T-helper 2 cell (primary cell): ENCODE measurements at regions not wholly inside any gene's neighbourhood (a gene's known extent, or its start where the extent isn't known, plus 50 kb on each side); places are given as distances from the start of the nearest gene placed in this dataset.

Experiments used
- DNase-seq, 5 experiments: peaks; one replicate each; pipeline versions ENCODE4 v3.0.0 to v3.0.0-alpha.2; 2012 to 2022

DNA sequence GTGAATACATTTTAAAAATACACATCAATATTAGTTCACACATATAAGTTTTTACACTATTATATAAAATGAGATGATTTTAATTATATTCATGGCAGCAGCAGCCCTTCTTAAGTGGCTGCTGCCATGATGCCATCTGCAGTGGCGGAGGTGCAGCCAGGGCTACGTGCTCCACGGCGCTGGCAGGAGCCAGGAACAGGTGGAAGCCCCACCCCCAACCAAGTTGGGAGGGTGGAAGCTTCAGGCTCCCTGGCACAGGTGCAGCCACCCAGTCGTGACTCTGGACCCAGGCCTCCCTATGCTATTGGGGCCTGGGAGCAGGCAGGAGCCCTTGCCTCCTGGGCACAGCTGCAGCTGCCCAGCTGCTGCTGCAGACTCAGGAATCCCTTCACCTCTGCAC is 646.9 kb upstream of the PCDH9 start:
- no peak for DNase-seq

DNA sequence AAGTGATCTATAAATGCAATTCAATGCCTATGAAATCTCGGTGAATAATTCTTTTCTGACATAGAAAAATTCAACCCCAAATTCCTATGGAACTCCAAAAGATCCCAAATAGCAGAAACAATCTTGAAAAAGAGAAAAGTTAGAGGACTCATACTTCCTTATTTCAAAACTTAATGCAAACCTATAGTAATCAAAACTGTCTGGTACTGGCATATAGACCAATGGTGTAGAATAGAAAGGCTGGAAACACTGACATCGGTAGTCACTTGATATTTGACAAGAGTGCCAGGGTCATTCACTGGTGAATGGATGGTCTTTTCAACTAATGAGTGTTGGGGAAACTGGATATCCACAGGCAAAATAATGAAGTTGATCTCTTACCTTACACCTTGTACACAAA is 637.1 kb upstream of the PCDH9 start:
- DNase-seq, result no peak

DNA sequence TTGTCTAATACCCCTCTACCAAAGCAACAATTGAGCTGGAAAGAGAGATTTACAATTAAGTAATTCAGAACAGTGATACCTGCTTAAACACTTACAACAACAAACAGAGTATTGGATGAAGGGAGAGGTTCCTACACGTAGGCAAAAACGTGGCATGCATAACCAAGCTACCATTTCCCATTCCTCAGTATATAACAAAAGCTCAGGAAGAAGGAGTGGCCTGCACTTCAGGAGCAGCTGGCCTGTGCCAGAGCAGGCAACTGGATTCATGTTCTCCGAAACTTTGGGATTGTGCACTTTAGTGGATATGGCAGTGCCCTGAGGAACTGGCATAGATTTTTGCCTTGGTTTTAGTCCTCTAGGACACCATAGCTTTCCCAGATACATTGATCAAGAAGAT is 630.2 kb upstream of the PCDH9 start:
- DNase-seq, result no peak

DNA sequence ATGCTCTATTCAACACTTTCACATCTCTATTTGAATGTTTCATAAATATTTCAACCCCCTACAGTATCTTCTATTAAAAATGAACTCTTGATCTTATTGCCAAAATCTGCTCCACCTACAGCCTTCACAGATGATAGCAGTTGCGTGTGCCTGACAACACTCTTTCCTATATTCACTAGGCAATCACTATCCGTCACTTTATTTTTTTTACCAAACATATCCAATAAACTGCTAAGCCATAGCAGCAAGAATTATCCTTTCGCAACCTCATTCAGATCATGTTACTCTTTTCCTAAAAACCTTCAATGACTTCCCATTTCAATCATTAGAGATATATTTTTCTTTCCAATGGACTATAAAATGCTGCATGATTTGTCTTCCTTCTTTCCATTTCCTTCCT is 629.8 kb upstream of the PCDH9 start:
- DNase-seq, result no peak

DNA sequence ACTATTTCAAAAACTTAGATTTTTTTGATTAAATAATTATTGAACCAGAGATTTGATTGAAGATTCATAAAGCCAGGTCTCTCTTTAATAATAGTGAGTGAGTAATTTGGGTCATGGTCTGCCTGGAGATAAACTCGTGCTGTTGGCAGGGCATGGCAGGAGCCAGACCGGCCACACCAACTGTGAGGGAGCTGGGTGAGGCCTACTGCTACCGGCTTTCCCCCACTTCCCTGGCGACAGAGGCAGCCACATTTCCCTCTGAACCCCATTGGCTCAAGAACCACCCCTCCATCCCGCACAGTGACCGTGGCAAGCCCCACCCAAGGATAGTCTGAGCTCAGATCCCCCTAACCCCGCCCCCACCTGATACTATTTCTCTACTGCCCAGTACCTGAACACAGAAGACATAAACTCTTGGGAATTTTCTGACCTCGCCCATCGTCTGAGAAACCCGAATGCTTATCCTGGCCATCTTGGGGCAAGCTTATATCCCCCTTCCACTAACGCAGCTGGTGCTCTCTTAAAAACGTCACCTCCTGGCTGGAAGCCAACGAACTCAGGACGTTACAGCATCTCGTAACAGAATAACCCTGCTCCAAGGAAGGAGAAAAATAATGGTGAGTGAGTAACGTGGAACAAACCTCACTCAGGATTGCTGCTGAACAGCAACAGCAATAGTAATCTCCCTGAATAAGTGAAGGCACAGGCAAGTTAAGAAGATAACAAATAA is 627.6 kb upstream of the PCDH9 start:
- no peak for DNase-seq

DNA sequence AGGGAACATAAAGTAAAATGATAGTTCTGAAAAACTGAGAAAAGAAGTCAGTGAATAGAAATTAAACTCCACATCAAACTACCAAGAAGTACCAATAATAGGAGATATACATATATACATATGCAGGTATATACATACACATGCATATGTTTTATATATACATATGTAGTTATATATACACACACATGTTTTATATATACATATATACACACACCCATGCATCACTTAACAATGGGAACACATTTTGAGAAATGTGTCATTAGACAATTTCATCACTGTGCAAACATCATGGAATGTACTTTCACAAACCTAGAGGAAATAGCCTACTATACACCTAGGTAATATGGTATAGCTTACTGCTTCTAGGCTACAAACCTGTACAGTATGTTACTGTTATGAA is 626.8 kb upstream of the PCDH9 start:
- no peak for DNase-seq

DNA sequence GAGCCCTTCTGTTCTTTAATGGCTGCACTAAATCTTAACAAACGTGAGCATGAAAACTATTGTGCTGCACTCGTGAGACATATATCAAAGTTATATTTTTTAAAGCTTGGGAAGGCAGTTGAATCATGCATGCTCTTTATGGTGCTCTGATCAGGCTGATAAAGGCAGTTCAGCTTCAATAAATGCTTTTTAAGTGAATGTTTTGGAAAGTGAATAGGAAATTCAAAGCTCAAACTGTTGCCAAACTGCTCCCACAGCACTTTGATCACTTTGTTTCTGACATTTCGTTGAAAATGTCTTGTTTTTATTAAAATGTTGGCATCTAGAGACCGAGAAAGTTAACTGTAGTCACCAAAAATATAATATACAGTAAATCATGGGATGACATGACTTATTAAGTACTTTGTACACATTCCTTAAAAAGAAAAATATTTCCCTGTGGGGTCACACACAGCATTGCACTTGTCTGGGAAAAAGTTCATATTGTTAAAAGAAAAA is 625.7 kb upstream of the PCDH9 start:
- no peak for DNase-seq

DNA sequence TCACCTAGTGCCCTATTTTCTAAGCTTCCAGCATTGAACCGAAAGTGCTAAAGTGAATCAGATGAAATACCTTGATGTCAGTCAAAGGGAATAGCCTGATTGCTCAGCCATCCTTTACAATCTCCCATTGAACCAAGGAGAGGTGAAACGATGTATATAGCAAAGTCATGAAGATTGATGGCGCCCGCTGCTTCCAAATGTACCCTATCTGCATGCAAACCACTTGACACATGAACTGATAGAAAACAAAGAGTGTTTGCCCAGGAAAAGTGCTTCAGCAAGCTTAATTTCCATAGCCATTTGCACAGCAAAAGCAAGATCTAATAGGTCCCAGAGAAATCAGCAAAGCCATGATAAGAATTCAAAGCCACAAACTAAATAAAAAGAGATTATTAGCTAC is 624.9 kb upstream of the PCDH9 start:
- DNase-seq, result no peak

DNA sequence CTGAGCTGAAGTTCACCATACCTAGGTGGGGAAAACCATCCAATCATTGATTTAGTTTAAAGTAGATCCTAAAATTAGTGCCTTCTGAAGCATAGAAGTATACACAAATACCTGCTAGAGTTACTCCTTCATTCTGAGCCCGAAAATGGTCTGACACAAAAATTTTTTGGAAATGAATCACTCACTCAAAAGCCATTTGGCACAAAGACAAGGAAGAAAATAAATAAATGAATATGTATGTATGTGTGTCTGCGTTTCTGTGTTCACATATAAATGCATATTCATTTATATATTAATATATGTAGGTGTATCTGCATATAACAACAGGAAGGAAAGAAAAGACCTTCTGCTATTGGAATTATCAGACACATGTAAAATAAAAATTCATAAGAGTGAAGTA is 614.4 kb upstream of the PCDH9 start:
- no peak for DNase-seq

DNA sequence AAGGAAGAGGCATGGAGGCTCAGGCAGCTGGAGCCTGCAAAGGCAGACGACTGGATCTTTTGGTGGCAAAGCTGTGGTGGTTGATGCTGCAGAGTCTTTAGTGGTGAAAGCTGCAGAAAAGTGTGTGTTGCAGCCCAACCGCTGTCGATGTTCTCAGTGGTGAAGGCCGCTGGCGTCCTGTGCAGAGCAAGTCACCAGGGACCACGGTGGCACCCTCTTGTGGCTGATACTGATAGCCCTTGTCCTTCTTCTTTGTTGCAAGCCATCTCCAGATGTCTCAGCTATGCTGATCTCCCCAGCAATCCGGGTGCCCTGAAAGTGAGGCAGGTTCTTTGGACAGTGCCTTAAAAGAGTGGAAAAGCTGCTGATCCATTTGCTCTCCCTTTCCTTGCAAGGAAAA is 610.9 kb upstream of the PCDH9 start:
- no peak for DNase-seq

DNA sequence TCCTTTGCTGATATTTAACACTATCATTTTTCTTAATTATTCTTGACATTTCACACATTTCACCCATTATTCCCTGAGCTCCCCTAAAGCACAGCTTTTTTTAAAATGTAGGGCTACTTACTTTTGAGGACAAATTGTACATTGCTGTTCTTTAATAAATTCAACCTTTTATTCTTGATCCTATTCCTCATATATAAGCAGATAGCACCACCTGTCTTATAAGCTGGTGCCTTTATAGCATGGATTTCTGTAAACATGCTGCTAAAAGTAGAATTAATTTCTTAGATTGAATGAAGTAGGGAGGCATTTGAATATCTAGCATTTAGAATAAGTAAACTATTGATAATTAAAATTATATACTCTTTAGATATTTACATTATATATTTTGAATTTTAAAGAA is 603.4 kb upstream of the PCDH9 start:
- DNase-seq, result no peak

DNA sequence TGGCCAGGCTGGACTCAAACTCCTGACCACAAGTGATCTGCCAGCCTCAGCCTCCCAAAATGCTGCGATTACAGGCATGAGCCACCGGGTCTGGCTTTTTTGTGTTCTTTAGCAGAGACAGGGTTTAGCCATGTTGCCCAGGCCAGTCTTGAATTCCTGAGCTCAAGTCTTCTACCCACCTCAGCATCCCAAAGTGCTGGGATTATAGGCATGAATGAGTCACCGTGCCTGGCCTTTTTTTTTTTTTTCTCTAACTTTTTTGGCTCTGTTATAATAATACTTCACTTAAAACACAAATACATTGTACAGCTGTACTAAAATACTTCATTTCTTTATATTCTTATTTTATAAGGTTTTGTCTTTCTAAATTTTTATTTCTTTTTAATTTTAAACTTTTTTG is 599.5 kb upstream of the PCDH9 start:
- DNase-seq, result no peak

DNA sequence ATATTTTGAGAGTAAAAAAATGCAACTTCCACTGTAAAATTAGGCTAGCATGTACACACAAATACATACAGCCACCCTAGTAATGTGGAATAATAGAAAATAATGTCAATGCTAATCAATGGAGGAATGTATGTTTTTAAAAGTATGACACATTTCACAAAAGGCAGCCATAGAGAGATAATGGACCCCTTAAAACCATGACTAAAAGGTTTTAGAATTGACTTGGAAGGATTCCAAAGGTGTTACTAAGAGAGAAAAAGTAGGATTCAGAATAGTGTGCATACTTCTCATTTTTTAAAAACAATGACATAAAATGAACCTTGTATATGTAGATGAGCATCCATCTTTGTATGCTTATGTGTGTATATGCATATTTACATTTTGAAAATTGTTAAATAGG is 597.9 kb upstream of the PCDH9 start:
- DNase-seq, result no peak

DNA sequence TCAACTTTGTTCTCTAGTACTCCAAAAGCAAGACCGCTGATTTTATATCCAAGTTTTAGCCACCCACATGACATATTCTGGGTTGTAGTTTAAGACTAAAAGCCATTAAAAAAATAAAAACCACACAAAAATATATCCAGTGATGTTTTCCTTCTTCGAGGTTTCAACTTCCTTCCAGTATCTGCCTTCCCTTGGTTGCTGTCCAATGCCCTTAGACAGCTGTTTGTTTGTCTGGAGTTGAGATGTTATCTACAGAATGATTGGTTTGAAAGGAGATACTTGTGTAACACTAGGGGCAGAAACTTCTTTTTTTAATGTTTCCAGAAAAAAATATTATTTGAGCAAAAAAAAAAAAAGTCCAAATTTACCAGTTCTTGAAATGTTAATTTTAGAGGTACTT is 591.5 kb upstream of the PCDH9 start:
- DNase-seq, result no peak

DNA sequence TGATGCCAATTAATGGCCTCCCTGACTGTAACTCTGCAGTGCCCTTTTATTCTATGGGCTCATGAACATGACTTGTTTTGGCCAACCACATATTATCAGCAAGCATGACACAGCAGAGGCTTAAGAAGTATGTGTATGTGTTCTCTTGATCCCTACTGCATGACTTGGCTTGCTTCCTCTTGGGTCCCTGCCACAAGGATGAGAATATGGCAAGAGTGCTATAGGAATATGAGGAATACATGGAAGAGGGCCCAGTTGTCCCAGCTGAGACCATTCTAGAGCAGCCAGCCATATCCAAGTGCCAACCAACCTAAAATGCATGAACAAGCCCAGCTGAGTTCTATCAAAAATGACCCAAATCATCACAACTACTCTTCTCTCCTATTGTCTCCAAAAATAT is 576.7 kb upstream of the PCDH9 start:
- no peak for DNase-seq

DNA sequence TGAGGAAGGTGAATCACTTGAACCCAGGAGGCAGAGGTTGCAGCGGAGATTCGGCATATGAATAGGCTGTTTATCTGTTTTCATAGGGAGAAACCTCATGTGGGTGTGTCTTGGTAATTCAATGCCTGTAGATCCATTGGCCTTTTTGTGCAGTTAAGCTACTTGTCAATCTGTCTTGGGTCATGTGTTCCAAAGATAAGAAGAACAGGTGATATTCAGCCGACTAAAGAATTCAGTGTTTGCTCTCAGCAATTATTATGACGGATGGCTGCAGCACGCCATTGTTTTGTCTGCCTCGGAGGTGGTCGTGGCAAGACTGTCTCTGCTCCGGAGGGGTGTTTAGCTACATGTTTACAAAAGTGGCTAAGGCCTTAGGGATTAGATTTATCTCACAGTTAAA is 573.0 kb upstream of the PCDH9 start:
- no peak for DNase-seq

DNA sequence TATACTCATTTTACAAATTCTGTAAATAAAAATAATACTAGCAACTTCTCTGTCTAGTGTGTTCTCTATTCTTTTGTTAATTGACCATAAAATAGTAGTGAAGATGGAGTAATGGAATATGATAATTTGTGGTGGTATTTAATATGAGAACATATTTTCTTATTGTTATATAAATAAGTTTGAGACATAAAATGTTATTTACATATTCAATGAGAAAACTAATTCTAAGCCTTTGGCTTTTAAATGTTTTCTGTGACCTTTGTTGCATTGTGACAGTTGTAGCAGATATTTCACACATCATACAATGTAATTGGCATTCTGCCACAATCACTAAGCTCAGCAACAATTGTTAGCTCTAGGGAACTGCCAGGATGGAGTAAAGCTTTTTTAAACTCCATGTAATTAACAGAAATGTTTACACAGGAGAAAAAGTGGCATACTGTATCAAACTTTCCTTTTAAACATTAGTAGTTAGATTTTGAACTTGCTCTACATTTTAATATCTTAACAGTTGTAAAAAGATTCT is 562.1 kb upstream of the PCDH9 start:
- no peak for DNase-seq

DNA sequence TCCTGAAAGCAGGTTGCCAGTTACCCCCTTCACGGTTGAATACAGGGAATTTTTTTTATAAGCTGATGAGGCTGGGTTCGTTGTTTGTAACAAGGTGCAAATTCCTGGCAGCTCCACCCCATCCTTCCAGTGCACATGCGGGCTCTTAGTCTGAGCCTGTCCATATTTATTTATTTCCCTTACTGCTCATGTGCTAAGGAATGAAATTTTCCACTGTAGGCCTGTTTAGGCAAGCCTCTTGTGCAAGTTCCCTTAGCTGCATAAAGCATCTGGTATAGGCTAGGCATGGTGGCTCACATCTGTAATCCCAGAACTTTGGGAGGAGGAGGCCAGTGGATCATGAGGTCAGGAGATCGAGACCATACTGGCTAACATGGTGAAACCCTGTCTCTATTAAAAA is 560.9 kb upstream of the PCDH9 start:
- DNase-seq, result no peak

DNA sequence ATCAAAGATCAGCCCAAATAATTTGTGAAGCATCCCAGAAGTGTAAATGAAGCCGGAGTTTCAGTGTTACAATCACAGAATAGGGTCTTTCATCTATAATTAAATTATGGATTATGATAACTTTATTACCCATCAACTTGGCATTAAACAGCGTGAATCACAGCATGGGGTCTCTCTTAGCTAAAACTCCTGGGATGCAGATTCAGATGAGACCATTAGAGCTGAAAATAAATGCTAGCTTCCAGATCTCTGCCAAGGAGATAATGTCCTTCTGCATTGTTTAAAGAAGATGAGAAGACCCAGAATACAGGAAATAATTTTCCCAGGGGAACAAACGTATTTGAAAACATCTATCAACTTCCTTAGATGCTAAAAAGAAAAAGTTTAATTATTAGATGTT is 546.0 kb upstream of the PCDH9 start:
- no peak for DNase-seq

DNA sequence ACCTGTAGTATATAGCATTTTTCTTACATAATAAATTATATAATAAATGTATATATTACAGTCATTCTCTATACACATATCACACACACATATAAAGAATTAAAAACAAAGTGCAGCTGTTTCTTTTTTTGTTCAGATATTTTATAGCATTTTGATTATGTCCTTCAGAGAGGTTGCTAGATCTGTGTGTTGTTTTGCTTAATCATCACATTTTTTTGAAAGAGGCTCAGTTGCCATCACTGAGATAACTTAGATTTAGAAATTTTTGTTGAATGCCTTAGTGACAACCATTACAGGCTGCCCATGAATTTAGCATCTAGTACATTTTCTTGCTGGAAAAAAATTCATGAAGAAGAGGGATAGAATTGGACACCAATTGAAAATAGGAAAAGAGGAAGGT is 545.2 kb upstream of the PCDH9 start:
- DNase-seq, result no peak

DNA sequence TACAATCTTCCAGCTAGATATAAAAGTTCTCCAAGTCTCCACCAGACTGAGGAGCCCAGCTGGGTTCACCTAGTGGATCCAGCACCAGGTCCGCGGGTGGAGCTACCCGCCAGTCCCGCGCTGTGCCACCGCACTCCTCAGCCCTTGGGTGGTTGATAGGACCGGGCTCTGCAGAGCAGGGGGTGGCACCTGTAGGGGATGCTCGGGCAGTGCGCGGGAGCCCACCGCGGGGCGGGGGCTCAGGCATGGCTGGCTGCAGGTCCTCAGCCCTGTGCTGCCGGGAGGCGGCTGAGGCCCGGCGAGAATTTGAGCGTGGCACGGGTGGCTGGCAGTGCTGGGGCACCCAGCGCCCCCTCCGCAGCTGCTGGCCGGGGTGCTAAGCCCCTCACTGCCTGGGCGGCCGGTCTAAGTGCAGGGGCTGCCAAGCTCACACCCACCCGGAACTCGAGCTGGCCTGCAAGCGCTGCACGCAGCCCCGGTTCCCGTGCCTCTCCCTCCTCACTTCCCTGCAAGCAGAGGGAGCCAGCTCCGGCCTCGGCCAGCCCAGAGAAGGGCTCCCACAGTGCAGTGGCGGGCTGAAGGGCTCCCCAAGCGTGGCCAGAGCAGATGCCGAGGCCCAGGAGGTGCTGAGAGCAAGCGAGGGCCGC is 542.8 kb upstream of the PCDH9 start:
- no peak for DNase-seq

DNA sequence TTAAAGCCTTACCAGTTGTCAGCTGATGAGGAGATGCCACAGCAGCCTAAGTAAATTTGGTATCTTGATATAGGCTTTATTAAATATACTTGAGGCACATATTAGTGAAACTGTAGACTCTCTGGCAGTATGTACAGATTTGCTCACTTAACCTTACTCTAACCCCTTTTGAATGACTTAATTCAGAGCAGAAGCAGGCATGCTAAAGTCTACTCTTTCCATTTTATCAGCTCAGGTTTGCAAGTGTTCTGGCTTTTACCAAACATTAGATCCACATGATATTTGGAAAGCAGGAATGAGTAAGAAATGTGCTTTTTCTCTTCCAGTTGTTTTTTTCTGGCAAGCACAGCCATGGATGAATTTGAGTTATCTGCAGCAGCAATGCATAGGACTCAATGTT is 541.0 kb upstream of the PCDH9 start:
- DNase-seq, result no peak

DNA sequence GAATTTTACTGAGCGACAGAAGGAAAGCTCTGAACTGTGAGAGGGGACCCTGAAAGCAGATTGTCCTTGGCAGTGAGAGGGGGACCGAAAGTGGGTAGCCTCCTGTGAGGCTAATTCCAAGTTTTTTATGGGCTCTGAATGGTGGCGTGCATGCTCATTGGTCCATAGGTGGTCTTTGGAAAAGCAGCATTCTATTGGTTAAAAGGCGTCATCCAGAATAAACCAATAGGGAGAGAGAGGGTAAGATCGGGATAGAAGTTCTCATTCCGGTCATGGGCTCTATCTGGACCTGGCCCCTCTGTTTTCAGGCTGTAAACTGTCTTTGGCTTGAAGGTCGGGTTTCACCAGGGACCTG is 539.8 kb upstream of the PCDH9 start:
- no peak for DNase-seq

DNA sequence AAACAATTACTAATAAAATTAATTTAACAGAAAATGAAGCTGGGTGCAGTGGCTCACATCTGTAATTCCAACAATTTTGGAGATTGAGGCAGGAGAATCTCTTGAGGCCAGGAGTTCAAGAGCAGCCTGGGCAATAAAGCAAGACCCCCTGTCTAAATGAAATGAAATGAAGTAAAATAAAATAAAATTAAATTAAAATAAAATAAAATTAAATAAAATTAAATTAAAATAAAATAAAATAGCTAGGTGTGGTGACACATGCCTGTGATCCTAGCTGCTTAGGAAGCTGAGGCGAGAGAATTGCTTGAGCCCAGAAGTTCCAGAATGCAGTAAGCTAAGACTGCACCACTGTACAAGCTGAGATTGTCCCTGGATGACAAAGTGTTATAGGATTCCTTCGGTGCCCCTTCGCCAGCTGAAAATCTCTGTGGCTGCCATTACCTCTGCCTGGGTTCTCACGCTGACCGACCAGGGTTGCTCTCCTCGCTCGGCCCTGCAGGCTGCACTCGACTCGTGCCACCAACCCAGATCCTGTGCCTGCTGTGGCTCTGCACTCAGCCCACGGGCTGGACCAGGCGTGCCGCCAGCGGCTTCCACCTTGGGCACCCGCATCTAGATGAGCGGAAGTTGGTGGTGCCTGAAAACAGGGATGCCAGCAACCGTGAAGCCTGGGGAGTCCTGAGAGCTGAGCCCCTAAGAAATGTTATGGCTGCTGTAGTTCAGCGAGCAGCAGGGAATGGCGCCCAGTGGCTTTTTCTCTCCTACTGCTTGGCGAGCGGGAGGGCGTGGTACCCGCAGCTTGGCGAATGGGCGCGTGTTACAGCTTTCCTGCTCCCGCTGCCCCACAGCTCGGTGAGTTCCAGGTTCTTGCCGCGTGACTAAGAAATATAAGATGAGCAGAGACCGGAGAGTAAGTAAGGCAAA is 539.2 kb upstream of the PCDH9 start:
- no peak for DNase-seq
